GM20000 (cell line): ENCODE measurements at regions not wholly inside any gene's neighbourhood (a gene's known extent, or its start where the extent isn't known, plus 50 kb on each side); places are given as distances from the start of the nearest gene placed in this dataset.

Source experiments
- DNase-seq: peaks from one replicate; pipeline ENCODE4 v3.0.0; 2012; ENCODE audit warnings: low spot score
- CTCF ChIP-seq: IDR thresholded peaks from 2 replicates; pipeline ENCODE4 v1.5.1; 2012; ENCODE audit warnings: mild to moderate bottlenecking, control low read depth; ENCODE audit errors: extremely low read depth, missing control alignments

GRCh38 chr11:104830508-104830907 is 67.8 kb downstream of the CASP12 start:
- DNase-seq, result no peak
- no peak for TF ChIP-seq CTCF

- no peak for DNase-seq
- TF ChIP-seq CTCF, result no peak
Observed at GRCh38 chr11:104830080-104830479, 68.2 kb downstream of the CASP12 start.

GRCh38 chr11:104826772-104827171 is 71.5 kb downstream of the CASP12 start:
- DNase-seq, result no peak
- TF ChIP-seq CTCF, result no peak

GRCh38 chr11:104823657-104824056 is 74.6 kb downstream of the CASP12 start:
- DNase-seq, result no peak

GRCh38 chr11:104820431-104820830 is 77.8 kb downstream of the CASP12 start:
- no peak for DNase-seq
- TF ChIP-seq CTCF, result no peak

More at GRCh38 chr11:104823657-104824056, 74.6 kb downstream of the CASP12 start:
- TF ChIP-seq CTCF, result no peak

- no peak for DNase-seq
- TF ChIP-seq CTCF, result no peak
Observed at GRCh38 chr11:104819603-104820002, 78.7 kb downstream of the CASP12 start.

- DNase-seq, result no peak
- TF ChIP-seq CTCF, result no peak
Observed at GRCh38 chr11:104819107-104819506, 79.2 kb downstream of the CASP12 start.
